HFFc6 (cell line): ENCODE measurements at regions not wholly inside any gene's neighbourhood (a gene's known extent, or its start where the extent isn't known, plus 50 kb on each side); places are given as distances from the start of the nearest gene placed in this dataset.

Experiments
- DNase-seq: peaks from one replicate; pipeline ENCODE4 v3.0.0-alpha.2; 2018
- H3K27ac Mint-ChIP-seq: 2 replicates; pipeline ENCODE4 v1.8.0; 2020; ENCODE audit warnings: mild to moderate bottlenecking, mixed read lengths
- H3K27me3 Mint-ChIP-seq: 2 replicates; pipeline ENCODE4 v1.8.0; 2021; ENCODE audit warnings: mild to moderate bottlenecking, moderate library complexity, mixed read lengths; ENCODE audit not compliant: insufficient read depth
- H3K36me3 Mint-ChIP-seq: 2 replicates; pipeline ENCODE4 v1.8.0; 2021; ENCODE audit warnings: low read depth, mixed read lengths
- H3K4me1 Mint-ChIP-seq: 2 replicates; pipeline ENCODE4 v1.8.0; 2020; ENCODE audit warnings: low read depth, mixed read lengths
- H3K4me3 Mint-ChIP-seq: 2 replicates; pipeline ENCODE4 v1.8.0; 2020; ENCODE audit warnings: mild to moderate bottlenecking, moderate library complexity, mixed read lengths
- H3K9me3 Mint-ChIP-seq: 2 replicates; pipeline ENCODE4 v1.8.0; 2020; ENCODE audit warnings: mild to moderate bottlenecking, mixed read lengths
- TF ChIP-seq, protein P1 (sequence below): fragments of 200-600 bp; sonication (generic); IDR thresholded peaks from 2 replicates; pipeline ENCODE4 v1.5.0; 2021; ENCODE audit warnings: antibody characterized with exemption, mild to moderate bottlenecking

DNA sequence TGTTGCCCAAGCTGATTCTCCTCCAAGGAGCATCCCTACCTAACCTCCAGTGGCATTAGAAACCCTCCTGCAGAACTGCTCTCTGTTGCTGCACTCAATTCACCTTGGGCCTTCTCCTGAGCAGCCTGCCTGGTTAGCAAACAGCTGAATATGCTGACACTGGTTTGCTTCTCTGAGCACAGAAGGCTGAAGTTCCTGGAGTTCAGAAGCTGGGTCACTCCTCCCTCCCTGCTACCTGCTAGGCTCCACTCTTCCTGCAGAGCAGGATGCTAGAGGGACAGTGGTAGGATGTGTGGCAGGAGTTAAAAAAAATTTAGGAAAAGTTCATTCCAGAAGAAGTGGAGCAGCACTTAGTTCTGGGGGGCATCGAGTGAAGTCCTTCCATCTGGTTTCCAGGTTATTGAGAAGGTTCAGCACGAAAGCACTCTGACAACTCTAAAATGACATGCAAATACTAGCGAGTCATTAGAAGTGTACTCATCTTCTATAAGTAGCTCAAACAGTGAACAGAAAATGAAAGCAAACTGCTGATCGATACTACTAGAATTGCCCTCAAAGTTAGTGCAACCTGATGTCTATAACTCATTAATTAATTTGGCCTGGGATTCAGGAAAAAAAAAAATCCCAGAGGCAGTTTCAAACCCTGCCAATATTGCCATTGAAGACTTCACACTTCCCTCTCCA, 293.7 kb downstream of the POU4F1 start:
- Mint-ChIP-seq H3K27me3 (peaks cover 17% of the 10 kb centered on the region), H3K27ac (no peak overlapping the region)

DNA sequence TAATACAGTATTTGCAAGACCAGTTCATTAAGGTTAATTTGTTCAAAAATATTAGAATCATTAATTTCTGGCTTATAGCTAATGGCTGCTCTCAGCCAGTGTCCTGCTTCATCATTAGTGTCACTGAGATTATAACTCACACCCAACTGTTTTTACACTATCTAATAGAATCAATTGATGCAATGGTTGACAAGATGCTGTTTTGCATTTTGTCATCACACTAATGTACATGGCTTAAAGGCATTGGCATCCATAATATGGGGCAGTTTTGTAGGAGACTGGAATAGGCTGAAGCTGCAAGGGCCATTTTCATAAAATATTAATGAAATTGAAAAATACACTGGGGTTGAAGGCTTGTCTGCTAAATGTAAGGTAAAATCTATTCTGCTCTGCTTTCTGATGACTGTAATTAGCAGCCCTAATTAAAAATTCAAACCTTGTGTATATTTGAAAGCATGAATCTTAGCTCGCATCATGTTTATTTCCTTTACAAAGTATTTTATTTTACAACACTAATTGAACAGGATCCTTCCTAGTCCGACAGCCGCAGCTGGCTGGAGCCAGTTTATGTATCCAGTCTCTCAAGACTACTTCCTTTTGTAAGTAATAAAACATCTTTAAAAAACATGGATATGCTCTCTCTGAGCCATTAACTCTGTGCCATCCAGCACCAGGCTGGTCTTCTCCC, 296.7 kb downstream of the POU4F1 start:
- Mint-ChIP-seq H3K4me3 (no peak overlapping the region), H3K27me3 (peaks cover 13% of the 10 kb centered on the region), H3K9me3 (no peaks in the 10 kb centered on the region), H3K27ac (no peak overlapping the region), H3K4me1 (no peaks in the 10 kb centered on the region), H3K36me3 (no peaks in the 10 kb centered on the region)
- no peak for DNase-seq
- TF ChIP-seq, protein P1, sequence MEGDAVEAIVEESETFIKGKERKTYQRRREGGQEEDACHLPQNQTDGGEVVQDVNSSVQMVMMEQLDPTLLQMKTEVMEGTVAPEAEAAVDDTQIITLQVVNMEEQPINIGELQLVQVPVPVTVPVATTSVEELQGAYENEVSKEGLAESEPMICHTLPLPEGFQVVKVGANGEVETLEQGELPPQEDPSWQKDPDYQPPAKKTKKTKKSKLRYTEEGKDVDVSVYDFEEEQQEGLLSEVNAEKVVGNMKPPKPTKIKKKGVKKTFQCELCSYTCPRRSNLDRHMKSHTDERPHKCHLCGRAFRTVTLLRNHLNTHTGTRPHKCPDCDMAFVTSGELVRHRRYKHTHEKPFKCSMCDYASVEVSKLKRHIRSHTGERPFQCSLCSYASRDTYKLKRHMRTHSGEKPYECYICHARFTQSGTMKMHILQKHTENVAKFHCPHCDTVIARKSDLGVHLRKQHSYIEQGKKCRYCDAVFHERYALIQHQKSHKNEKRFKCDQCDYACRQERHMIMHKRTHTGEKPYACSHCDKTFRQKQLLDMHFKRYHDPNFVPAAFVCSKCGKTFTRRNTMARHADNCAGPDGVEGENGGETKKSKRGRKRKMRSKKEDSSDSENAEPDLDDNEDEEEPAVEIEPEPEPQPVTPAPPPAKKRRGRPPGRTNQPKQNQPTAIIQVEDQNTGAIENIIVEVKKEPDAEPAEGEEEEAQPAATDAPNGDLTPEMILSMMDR = no peak

More for the DNA sequence above, 293.7 kb downstream of the POU4F1 start:
- TF ChIP-seq, protein P1 = no peak
- no peak overlapping the region for H3K4me3 Mint-ChIP-seq
- no peaks in the 10 kb centered on the region for H3K4me1 Mint-ChIP-seq
- H3K9me3 Mint-ChIP-seq = no peaks in the 10 kb centered on the region
- DNase-seq = no peak
- H3K36me3 Mint-ChIP-seq = no peaks in the 10 kb centered on the region

DNA sequence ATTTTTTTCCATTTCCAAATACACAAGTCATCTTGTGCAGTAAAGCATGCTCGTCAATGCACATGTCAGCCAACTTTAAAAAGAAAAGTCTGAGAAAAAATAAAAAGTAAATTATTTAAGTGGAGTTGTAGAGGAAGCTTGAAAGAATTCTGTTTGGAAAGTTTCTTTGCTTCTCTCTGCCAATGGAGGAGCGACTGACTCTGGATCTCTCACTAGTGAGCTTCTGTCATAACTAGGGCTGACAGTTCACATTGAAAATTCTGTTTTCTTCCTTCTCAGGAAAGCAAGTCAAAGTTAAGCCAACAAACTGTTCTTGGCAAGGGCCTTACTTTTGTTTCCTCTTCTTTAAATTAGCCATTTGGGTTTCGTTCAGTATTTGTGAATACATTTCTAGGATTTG, 298.2 kb downstream of the POU4F1 start:
- peaks cover 13% of the 10 kb centered on the region for H3K27me3 Mint-ChIP-seq
- H3K4me1 Mint-ChIP-seq = no peaks in the 10 kb centered on the region
- TF ChIP-seq, protein P1 = no peak
- H3K36me3 Mint-ChIP-seq = no peaks in the 10 kb centered on the region
- H3K4me3 Mint-ChIP-seq = no peak overlapping the region
- H3K9me3 Mint-ChIP-seq = no peaks in the 10 kb centered on the region
- DNase-seq = no peak
- H3K27ac Mint-ChIP-seq = no peak overlapping the region

DNA sequence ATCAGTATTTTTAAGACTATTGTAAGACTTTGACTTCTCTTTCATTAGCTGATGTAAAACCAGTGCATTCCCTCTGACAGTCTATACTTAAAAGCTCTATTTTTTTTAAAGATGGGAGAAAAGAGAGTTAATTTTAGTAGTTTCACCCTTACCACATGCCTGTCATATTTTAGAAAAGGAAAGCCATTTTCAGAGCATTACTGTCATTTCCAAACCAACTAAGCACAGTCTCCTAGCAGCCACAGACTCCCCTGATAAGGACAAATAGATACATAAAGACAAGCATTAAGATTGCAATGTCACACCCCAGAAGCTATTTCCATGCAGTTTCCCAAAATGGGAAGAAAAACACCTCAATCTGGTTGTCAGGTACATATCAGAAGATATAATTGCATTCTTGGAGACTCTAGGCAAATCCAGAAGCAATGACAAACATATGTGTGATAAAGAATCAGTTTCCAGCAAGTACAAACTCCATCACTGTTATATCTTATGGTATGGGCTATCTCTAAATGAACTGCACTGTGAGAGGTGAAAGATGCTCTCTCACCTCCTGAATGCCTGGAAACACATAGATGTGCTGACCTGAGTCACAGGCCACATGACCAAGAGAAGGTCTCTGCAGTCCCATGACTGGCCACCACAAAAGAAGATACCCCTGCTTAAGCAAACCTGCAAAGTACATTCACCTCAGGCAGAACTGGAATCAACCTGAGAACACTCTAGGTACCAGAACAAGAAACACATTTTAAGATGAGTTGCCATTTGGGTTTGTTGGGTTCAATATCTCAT, 303.3 kb downstream of the POU4F1 start:
- TF ChIP-seq, protein P1 = no peak
- Mint-ChIP-seq H3K27me3 (no peaks in the 10 kb centered on the region), H3K4me1 (no peaks in the 10 kb centered on the region), H3K9me3 (no peaks in the 10 kb centered on the region), H3K27ac (no peak overlapping the region), H3K36me3 (no peaks in the 10 kb centered on the region), H3K4me3 (no peak overlapping the region)
- no peak for DNase-seq

DNA sequence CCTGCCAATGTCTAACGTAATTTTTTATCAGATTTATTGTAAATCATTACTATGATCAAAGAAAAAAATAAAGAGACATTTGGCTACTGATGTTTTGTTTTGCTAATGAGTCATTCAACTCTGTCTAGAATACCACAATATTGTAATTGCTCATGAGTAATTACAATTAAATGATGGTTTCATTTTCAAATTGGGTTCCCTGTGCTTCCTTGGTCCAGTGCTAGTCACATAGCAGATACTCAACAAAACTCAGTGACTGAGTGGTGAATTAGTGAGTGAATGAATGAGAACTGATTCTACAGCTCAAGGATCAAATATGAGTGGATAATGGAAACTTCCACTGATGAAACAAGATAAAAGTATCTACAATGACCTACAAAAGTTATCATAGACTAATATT, 304.7 kb downstream of the POU4F1 start:
- TF ChIP-seq, protein P1 = no peak
- Mint-ChIP-seq H3K9me3 (no peaks in the 10 kb centered on the region), H3K4me3 (no peak overlapping the region), H3K4me1 (no peaks in the 10 kb centered on the region), H3K27me3 (no peaks in the 10 kb centered on the region), H3K27ac (no peak overlapping the region), H3K36me3 (no peaks in the 10 kb centered on the region)
- DNase-seq = no peak
